ENCODE measurements at regions not wholly inside any gene's neighbourhood (a gene's known extent, or its start where the extent isn't known, plus 50 kb on each side); places are given as distances from the start of the nearest gene placed in this dataset.

GRCh38 chr6:122092366-122092765 is 307.1 kb upstream of the HSF2 start:
- TF ChIP-seq CHD4 (IDR thresholded peaks at IDR 0.05; ENCODE audit: borderline replicate concordance, low read length) (no peak), ZBTB3 (CRISPR knock-in tag; IDR thresholded peaks at IDR 0.05; ENCODE audit: borderline replicate concordance, low read depth) (no peak), POLR2A (IDR thresholded peaks at IDR 0.05; ENCODE audit: insufficient read depth in 1 of 2, low read depth in 2 of 2, low read length in 2 of 2) (no peak), CTCF (CRISPR knock-in tag; IDR thresholded peaks at IDR 0.05) (no peak)
